SH-SY5Y (cell line): ENCODE measurements at regions not wholly inside any gene's neighbourhood (a gene's known extent, or its start where the extent isn't known, plus 50 kb on each side); places are given as distances from the start of the nearest gene placed in this dataset.

Experiments used
- GATA2 ChIP-seq: IDR thresholded peaks from 2 replicates; pipeline ENCODE4 v1.6.1; 2011; ENCODE audit warnings: mild to moderate bottlenecking, low read depth, low read length
- GATA3 ChIP-seq: IDR thresholded peaks from 2 replicates; pipeline ENCODE4 v1.6.1; 2011; ENCODE audit warnings: low read depth, mild to moderate bottlenecking, low read length, moderate library complexity

- TF ChIP-seq GATA3 (no peak), GATA2 (no peak)
Observed at GRCh38 chr6:41430875-41431274, 95.5 kb downstream of the NCR2 start.
